ENCODE measurements at regions not wholly inside any gene's neighbourhood (a gene's known extent, or its start where the extent isn't known, plus 50 kb on each side); places are given as distances from the start of the nearest gene placed in this dataset.

DNA sequence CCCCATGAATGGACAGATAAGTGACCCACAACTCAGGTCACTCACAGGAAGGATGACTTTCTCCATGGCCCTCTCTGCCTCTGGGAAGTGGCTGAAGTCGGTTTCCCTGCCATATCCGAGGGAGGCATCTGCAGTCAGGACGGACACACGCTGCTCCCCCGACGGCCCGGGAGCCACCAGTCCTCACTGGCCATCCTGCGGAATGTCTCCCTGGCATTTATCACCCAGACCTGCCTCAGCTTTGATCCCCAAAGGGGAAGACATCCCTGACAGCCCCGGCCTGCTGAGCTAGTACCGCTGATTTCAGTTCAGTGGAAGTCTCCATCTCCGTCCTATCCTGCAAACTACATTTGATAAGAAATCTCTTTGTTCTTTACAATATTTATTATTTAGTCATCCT lies 339.5 kb upstream of the MKI67 start:
- DNase-seq (ENCODE audit: low read depth, low spot score) = no peak

DNA sequence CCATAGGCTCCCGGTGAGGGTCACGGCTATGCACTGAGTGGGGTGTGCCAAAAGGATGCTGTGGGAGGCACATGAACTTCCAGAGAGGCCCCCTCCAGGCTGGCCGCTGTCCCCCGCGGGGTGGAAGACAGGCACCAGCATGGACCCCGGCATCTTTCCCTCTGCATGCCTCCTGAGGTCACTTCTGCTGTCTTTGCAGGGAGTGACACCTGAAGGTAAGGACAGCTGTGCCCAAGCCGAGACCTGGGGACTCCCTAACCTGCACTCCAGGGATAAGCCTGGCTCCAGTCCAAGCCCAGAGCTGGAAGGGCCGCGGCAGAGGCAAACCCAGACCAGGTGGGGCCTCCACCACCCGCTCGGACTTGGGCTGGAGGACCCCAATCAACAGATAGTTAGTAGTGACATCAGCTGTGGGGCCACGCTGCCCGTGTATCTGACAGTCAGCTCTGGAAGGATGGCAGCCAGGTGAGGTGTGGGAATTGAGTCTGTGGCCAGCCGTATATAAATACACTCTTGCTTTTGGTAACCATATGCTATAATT lies 340.7 kb upstream of the MKI67 start:
- DNase-seq (ENCODE audit: low read depth, low spot score) = no peak

DNA sequence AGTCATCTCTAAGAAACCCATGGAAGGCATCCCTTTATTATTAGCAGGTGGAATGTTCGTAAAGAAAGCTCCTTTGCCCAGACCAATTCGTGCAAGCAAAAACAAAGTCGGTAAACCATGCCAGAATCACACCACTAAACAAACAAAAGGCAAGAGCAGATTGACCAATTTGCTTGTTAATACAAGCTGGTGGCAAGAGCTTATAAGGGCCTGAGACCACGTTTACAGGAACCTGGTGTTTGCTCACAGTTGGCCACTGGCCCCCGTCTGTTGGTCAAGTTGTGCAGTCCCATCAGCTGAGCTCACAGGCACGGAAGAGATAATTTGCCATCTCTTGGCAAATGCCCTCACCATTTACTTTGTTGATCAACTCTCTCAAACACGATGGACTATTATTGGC lies 342.2 kb upstream of the MKI67 start:
- no peak for DNase-seq (ENCODE audit: low read depth, low spot score)

DNA sequence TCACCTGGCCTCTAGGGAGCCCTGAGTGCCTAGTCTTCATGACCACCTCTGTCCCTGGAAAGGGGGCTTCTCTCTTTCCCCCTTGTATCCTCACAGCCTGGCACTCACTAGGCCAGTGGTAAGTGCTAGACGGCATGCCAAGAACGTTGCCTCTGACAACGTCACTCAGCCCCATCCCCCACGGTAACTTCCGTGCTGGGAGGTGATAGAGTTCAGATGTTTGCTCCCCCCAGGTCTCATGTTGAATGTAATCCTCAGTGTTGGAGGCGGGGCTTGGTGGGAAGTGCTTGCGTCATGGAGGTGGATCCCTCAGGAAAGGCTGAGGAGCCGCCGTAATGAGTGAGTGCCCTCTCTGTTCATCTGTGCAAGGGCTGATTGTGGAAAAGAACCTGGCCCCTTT lies 343.3 kb upstream of the MKI67 start:
- DNase-seq (ENCODE audit: low read depth, low spot score) = no peak

DNA sequence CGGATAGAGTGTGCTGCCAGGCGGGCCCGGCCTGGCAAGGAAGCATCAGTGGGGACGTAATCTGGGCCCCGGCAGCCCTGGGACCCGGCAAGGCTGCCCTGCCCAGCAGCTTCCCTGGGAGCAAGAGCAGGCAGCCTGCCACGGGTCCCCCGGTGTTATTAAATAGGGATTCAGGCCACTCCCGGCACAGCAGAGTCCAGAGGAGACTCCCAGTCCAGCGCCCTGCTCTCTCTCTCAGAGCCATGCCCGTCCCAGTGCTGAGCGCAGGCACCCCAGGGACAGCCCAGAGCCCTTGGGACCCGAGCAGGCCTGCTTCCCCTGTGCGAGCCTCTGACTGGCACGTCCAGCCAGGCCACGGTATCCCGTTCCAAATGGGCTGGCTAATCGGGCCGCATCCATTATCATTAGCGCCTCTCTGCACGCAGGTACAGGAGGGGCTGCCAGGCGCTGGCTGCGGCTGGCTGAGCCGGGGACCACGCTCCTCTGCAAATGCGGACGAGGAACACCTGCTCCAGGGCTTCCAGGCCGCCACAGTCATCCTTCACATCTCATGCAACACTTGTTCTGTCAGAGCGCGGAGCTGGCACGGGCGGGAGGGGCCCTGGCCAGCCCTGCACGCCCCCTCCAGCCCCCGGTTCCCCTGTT lies 344.2 kb upstream of the MKI67 start:
- DNase-seq (ENCODE audit: low read depth, low spot score) = no peak

DNA sequence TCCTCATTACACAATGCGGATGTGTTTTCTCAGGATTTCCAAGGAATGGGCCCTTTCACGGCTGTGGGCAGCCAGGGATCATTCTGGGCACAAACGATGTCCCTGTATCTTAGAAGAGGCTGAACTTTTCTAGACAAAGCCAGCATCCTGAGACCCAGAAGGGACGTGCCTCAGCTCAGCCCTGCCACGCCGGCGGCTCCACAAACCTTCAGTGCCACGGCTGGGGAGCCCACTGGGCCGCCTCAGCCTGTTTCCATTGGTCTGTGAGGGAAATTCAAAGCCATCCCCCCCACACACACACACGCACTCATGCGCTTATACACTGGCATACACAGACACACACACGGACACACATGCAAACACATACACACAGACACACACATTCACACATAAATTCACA lies 344.9 kb upstream of the MKI67 start:
- no peak for DNase-seq (ENCODE audit: low read depth, low spot score)

DNA sequence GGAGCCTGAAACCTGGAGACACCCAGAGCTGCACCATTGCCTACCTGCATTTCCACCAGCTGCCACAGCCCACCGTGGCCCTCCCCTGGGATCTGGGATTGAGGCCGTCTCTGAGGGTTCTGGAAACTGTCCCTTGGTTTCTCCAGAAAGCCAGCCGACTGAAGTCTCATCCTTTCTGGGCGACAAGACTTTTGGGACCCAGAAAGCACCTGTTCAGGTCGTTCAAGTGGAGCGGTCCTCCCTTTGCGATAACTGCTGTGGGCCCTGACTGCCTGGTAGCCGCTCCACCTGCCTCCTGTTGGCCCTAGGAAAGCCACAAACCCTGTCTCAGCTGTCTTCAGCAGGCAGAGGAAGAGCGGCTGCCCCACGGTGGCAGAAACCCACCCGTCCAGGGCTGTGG lies 346.0 kb upstream of the MKI67 start:
- no peak for DNase-seq (ENCODE audit: low read depth, low spot score)

DNA sequence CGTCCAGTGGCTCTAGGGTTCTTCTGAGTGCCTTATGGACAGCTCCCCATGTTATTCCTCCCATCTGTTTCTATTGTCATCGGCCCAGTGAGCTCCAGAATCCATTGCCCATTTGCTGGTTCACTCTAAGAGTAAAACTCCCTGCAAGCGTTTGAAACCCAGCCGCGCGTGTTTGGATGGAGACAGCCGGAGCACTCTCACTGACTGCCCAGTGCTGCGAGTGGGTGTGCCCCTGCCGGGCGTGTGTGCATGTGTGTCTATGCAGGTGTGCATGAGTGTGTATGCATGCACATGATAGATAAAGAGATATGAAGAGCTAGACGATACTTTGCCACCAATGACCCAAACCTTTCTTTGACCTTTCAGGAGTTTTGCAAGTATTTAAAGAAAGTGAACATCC lies 347.2 kb upstream of the MKI67 start:
- DNase-seq (ENCODE audit: low read depth, low spot score) = no peak

DNA sequence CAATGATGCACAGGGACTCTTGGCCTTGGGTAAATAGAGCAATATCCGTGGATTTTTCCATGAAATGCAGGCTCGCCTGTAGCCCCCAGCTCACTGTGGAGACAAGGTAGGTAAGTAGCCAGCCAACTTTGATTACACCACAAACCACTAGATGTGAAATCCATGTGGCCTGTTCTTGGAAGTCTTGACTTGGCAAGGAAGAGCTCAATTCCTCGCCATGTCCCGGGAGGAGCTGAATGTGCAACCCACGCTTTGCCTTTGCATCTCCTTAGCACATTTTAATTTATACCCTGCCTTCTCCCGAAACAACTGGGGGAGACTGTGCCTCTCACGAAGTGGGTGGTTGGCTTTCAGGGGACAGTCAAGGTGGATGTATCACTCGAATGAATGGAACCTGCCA lies 347.7 kb upstream of the MKI67 start:
- DNase-seq (ENCODE audit: low read depth, low spot score) = no peak

DNA sequence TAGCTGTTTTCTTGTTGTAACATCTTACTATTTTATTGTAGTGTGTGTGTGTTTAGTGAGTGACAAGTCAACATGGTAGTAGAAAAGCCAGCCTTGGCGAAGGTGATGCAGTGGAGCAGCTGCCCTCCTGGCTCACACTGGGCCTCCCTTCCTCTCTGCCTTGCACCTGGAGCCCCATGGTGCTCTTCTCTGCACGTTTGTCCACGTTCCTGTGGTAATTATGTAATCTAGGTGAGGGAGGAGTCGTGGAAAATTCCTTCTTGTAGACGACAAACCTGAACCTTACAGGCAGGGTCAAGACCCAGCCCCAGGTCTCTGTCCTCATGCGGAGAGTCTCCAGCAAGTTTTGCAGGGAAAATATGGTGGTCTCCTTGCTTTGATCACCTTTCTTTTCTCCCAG lies 348.3 kb upstream of the MKI67 start:
- no peak for DNase-seq (ENCODE audit: low read depth, low spot score)

DNA sequence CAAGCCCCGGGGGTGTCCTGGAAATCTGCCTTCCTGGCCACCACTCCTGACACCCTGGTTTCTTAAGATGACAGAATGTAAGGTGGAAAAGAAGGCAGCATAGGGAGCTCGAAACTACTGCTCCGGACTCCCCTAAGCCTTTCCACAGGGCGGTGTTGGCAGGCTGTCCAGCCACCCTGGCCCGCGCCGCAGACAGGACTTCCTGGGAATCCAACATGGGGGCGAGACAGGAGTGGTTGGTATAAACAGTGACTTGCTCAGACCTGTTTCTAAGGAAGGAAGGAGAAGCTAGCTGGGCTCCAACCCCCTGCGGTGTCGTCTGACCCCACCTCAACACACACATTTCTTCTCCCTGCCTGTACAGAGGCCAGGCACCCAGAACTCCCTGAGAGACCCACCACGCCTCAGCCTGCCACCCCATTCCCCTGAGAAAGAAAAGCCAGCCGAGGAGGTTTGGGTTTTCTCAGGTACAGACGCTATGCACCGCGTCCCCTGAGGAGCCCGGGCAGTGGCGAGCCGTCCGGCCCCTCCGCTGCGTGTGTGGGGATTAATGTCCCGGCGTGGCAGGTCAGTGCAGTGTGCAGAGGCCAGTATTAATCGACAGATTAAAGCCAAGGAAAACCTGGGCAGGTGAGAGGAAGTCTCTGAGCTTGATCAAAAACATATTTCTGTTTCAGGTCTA lies 349.6 kb upstream of the MKI67 start:
- no peak for DNase-seq (ENCODE audit: low read depth, low spot score)

DNA sequence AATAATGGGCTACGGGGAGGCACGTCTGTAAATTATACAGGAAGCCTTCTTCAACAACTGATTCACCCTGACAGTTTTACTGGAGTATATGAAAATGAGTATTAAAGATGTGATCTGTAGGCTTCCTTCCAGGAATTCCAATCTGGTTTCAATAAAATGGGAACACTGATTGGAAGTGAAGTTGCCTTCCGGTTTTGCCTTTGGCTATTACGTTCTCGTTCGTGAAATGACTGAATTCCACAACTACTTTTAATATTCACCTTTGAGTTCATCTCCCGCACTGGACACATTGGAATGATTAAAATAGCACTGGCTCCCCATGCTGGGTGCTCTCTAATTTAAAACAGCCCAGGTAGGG lies 350.1 kb upstream of the MKI67 start:
- DNase-seq (ENCODE audit: low read depth, low spot score) = no peak

DNA sequence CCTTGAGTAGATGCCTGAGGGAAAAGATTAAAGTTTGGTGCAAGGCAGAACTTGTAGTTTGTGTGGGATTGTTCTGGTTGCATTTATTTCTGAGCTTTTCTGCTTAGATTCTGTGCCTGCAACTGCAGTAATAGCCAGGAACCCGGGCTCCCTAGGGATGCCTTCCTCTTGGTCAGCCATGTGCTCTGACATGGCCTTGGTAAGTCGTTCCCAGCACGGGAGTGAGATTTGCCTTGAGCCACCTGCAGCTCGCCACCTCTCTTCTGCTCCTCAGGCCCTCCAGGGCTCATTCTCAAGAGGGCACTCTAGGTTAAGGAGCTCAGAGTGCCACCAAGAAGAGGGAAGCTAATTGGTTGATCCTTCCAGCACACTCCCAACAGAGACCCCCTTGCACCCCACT lies 350.6 kb upstream of the MKI67 start:
- DNase-seq (ENCODE audit: low read depth, low spot score) = no peak

DNA sequence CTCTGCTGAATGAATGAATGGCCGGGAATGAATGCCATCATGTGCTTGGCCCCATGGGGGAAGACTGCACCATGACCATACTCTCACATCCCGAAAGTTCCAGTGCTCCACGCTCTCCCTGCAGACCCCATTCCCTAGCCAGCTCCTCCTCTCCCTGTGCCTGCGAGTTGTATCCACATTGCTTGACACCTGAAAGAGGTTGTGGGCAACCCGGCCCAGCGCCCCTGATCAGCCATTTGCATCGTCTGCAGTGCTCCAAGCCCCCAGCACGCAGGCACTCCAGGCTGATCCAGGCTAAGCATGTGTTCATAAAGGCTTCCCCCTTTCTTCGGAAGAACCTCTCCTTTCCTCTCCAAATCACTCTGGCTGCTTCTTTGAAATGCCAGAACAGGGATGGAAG lies 354.4 kb upstream of the MKI67 start:
- no peak for DNase-seq (ENCODE audit: low read depth, low spot score)

DNA sequence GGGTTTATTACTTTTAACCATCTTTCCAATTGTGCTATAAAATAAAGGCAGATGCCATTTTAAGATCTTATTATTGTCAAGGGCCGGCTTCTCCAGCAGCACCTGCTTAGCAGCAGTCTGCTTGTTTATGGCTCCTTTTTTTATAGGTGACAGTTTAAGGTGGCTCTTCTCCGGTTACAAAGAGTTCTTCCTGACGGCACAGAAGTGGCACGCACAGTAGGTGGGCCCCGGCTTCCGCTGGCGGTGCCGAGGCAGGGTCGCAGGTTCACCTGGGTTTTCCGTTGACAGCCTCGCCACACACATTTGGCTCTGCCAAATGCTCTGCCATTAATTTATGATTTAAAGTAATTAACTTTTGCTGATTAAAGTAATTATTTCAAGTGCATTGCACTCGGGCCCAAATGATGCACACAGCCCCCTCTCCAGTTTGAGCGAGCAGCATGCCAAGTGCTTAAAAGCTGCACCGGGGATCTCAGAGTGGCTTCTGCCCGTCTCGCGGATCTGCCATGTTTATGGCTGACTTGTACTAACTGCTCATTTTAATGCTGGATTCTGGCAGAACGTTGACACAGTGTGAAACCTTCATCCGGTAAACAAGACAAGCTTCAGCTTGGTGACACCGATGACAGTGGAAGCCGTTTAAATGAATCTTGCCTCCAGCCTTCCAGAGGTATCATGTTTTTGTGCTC lies 355.1 kb upstream of the MKI67 start:
- DNase-seq (ENCODE audit: low read depth, low spot score) = no peak

DNA sequence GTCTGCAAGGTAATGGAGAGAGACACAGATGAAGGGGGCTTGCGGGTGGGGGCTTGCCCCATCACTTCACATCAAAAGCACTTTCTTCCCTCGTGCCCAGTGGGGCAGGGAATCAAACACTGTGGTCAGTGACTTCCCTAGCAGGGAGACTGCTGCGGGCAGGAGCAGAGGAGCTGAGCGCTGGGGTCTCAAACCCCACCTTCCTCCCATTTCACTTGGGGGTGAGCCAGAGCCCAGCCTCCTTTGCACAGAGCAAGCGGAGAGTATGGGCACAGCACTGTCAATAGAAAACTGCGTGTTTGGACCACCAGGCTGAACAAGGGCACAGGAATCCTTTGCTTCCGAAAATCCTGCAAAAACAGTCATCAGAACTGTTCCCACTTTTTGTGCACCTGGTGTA lies 355.8 kb upstream of the MKI67 start:
- DNase-seq (ENCODE audit: low read depth, low spot score) = no peak

DNA sequence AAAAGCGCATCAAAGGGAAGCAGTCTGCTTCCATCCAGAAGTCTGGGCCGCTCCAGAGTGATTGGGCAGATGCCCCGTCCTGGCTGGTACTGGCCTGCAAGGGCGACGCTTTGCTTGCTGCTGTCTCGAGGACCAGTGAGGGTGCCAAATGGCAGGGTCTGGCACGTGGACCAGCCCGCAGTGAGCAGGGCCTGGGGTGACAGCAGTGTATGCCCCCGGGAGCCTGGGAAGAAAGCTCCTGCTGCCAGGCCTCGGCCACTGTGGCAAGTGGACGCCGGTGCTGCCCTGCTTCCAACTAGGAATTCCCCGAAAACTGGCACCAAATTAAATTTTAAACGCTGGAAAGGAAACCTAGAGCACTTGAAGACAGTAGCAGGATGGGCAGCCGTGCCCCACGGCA lies 357.0 kb upstream of the MKI67 start:
- DNase-seq (ENCODE audit: low read depth, low spot score) = no peak

DNA sequence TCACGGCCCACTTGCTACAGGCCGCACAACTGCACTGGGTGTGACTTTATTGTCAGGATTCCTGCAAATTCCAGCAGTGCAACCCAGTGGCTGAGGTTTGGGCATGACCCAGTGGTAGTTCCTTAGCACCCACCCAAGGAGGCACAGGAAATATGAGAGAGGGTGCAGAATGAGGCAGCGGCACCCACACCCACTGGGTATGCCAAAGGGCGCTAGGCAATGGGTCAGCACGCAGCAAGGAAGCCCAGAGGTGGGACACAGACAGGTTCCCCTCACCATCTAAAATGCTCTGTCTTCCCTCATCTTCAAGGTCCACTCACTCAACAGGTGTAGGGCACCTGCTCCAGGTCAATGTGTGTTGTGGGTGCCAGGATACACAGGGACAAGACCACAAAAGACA lies 357.8 kb upstream of the MKI67 start:
- DNase-seq (ENCODE audit: low read depth, low spot score) = no peak

DNA sequence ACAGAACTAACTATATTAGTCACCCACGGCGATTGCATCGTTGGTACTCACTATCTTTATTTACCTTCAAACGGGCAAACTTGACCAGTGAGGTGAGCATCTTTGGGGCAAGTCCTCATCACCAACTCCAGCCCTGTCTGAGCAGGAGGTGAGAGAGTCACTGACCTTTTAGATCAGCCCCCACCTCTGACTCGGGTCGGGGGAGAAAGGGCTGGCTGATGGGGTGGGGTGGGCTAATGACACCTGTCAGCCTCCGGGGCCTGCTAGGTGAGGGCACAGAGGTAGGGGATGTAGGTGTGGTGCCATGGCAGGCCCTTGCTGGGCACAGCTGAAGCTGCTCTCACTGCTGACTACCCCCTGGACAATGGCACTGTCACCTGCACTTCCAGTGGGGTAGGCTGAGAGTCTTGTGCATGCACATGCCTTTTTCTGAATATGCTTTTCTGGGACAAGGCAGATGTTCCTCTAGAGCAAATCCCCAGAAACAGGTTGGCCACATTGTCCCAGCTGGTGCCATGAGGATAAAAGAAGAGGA lies 359.5 kb upstream of the MKI67 start:
- DNase-seq (ENCODE audit: low read depth, low spot score) = no peak

DNA sequence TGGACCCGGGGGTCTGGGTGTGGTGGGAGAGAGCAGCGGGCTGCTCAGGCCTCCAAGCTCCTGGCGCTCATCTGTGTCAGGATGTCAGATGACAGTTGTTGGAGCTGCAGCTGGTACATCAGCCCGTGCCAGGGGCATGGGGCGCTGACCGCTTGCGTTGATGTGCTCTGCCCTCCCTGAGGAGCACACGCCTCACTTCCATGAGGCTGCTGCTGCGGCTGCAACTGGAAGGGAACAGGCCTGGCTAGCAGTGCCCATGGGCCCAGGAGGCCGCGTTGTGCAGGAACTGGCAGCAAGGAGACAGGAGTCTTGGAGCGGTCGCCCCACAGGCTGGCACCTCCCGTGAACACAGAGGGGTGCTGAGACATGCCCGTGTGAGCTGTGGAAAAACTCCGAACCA lies 361.3 kb upstream of the MKI67 start:
- DNase-seq (ENCODE audit: low read depth, low spot score) = no peak

DNA sequence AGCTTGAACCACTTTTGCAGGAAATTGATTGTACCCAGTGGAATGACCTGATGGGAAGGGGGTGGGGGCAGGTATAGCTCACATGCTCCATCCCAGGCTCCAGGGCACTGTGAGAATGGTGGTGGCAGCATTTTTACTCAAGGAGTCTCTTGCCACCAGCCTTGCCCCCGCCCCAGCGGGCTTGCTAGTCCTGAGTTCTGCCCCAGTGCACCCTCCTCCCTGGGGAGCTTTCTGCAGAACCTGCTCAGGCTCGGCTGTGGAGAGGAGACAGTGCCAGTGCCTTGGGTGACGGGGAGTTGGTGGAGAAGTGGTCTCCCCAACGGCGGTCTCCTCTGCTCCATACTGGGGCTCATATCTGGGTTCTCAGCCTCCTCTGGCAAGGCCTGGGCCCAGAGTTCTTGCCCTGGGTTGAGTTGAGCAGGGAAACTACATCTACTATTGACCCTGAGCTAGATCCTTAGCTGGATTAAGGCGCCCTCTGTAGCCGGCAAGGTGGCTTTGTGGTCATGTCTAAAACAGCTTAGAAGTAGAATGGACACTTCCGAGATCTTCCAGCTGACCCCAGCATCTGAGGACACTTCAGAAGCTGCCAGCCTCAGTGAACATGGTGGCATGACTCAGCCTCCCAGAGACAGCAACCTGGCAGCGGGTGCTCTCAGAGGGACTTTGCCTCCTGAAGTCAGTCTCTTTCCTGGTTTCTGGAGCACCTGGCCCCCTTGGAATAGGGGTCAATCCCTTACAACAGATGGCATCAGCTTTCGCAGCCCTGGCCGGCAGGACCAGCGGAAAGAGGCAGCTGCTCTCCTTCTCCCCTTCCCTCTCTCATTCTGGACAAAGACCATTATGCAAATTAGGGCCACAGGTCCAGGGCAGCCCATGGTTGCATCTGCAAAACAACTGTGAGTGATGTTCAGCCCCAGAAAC lies 363.4 kb upstream of the MKI67 start:
- no peak for DNase-seq (ENCODE audit: low read depth, low spot score)

DNA sequence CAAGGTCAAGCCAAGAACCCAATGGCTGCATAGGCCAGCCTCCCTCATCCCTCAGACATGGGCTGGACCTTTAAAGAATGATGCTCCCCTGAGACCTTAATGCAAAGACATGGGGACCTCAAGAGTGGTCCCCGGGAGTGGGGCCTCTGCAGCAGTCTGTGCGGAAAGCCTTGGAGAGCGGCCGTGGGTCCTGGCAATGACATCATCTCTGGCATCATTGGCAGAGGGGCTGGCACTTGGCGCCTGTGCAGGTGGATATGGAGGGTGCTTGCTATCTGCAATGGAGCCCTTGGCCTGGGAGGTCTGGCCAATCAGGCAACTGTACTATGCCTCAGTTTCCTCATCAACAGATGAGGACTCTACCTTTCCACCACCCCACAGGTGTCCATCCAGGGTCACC lies 365.5 kb upstream of the MKI67 start:
- DNase-seq (ENCODE audit: low read depth, low spot score) = no peak

Measured in ELF-1 (cell line).